HG02610 (cell line): ENCODE measurements at regions not wholly inside any gene's neighbourhood (a gene's known extent, or its start where the extent isn't known, plus 50 kb on each side); places are given as distances from the start of the nearest gene placed in this dataset.
A peak's percentile ranks its signal among the peaks of the same experiment; 100 is the strongest.
"Not testable (repeated sequence)": the region's sequence is repeated elsewhere in the genome, so short reads cannot be mapped to it uniquely, and the experiment has no call there.

ENCODE experiments used
- ATAC-seq: cut with Tn5 transposase; IDR thresholded peaks from one replicate; pipeline ENCODE4 v1.9.1; 2021; ENCODE audit warnings: mild to moderate bottlenecking, moderate library complexity; ENCODE audit not compliant: unreplicated experiment

DNA sequence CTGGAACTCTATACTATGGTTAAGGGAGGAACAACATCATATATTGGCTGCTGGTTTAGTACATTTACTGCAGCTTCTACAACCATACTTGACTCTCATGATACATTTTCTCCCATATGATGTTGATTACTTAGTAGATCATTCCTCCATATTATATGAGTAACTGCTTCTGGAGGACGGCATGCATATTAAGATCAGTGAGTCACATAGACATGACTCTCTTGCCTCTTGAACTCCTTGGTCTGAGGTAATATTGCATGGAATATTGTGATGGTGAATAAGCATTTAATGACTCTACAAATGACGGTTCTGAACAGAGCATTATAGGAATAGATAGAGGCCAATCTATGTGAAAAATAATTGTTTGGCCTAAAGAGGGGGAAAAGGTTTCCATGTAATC, 418.8 kb upstream of the SPHKAP start:
- ATAC-seq: no peak

DNA sequence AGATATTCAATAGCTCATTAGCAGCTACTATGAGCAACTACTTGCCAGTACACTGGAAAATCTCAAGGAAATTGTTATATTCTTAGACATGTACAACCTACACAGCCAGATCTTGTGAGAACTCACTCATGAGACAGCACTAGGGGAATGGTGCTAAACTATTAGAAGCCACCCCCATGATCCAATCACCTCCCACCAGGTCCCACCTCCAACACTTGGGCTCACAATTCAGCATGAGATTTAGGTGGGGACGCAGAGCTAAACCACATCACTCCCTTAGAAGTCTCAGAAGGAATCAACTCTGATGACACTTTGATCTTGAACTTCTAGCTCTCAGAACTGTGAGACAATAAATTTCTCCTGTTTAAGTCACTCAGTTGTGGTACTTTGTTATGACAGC, 418.3 kb upstream of the SPHKAP start:
- no peak for ATAC-seq

DNA sequence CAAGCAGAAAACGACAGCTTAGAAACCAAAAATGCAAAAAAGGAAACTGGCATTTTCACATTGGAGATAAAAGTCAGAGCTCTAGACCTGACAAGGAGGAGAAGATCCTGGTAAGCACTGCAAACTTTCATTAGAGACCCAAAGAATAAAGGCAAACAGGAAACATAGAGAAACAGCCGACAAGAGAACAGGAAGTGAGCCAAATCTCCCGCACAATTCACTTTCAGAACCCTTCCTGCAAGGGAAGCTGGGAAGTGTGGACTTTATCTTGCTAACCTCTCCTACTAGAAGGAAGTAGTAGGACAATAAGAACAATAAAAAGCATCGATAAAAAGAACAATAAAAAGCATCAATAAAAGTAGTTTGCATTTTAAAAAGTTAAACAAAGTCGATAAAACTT, 417.8 kb upstream of the SPHKAP start:
- ATAC-seq: no peak

GRCh38 chr2:228597032-228597431, 415.5 kb upstream of the SPHKAP start:
- no peak for ATAC-seq

DNA sequence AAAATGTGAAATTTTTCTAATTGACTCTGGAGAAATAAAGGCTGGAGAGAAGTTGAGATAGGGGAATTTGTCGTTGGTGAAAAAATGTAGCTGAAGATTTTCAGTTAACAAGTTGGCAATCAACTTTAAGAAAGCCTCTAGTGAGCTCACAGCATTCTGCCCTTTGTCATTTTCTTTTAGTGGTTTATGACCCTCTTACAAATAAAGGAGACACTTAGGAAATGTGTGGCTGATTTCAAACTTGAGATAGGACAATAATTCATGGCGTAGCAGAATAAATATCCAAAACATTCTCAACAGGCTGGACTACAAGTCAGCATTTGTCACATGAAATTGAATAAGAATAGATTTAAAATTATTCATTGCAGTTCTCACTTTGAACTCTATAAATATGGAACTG, 412.5 kb upstream of the SPHKAP start:
- no peak for ATAC-seq

GRCh38 chr2:228592925-228593324, 411.4 kb upstream of the SPHKAP start:
- ATAC-seq: no peak

DNA sequence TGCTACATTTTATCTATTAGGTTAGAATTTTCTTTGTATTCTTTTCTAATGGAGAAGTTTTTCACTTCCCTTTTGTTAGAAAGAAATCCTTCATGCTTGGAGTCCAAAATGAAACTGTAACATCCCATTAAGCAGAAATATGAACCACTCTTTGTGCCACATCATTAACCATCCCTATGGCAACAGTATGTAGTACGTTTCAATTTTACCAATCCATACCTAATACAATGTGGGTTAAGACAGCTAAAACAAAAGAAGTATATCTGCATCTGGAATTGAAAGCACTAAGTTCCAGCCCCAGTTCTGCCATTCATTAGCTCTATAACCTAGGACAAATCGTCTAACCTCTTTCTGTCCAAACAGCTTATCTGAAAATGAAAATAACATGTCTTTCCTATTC, 409.2 kb upstream of the SPHKAP start:
- ATAC-seq: peak; percentile 98

GRCh38 chr2:228589115-228589514, 407.6 kb upstream of the SPHKAP start:
- no peak for ATAC-seq

DNA sequence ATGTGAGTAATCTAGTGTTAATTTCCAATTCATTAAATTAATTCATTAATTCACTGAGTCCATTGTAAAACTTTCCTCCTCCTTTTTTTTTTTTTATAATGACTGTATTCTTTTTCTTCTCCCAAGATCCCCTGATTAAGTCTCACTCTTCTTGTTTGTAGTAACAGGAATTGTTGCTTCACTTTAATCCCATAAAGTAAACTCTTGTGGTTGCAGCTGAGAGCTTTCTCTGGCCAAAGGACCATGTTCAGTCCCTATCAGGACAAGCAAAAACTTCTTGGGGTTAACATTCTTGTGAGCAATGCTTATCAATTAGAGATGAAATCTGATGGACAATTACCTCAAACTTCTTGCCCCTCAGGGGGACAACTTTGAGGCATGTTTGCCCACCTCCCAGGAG, 400.2 kb upstream of the SPHKAP start:
- no peak for ATAC-seq

GRCh38 chr2:228575897-228576296, 394.4 kb upstream of the SPHKAP start:
- ATAC-seq: no peak

- not testable (repeated sequence) for ATAC-seq
Measured at GRCh38 chr2:228568275-228568674, 386.8 kb upstream of the SPHKAP start.

DNA sequence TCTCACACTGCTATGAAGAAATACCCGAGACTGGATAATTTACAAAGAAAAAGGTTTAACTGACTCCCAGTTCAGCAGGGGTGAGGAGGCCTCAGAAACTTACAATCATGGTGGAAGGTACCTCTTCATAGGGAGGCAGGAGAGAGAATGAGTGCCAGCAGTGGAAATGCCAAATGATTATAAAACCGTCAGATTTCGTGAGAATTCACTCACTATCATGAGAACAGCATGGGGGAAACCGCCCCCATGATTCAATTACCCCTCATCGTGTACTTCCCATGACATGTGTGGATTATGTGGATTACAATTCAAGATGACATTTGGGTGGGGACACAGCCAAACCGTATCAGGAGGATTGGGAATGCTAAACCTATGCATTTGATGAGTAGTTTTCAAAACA, 380.3 kb upstream of the SPHKAP start:
- no peak for ATAC-seq

DNA sequence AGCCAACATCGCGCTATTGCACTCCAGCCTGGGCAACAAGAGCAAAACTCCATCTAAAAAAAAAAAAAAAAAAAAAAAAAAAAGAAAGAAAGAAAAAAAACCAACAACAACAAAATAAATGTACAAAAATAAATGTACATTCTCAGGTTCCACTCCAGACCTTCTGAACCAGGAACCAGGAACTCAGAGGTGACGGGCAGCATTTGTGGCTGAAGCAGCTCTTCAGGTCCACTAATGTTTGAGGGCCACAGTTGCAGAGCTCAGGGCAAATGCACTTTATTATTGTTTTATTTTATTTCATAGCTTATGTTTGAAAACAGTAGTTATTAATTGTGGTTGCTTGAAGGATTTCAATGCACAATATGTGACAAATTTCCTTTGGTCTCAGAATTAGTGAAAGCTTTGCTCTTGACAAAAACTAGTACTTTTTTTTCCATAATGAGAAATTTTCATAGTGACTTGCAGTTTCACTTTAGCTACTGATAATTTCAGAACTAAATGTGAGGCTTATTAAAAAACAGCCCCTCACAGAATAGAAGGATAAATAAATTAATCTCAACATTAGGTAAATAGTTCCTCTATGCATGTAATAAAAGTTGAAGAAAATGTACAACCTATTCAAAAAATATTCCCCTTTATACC, 378.4 kb upstream of the SPHKAP start:
- peak; percentile 91 for ATAC-seq

DNA sequence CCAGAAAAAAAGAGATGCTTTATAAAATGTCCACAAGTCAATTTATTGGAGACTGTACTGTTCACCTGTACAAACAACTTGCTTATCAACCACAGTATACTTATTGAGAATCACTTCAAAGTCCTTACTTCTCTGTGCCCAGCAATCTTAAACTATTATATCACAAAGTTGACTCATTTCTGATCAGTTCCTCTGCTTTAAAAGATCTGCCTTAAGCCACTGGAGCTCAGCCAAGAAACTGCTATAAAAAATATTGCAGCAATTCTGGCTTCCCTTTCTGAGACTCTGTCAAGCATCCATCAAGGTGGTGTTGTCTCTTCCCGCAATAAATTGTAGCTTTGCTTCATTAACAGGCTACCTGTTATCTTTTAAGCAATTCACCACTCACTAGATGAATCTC, 375.2 kb upstream of the SPHKAP start:
- ATAC-seq: no peak

- ATAC-seq: no peak
Measured at GRCh38 chr2:228549441-228550007, 368.0 kb upstream of the SPHKAP start.

GRCh38 chr2:228548230-228548629, 366.7 kb upstream of the SPHKAP start:
- no peak for ATAC-seq

DNA sequence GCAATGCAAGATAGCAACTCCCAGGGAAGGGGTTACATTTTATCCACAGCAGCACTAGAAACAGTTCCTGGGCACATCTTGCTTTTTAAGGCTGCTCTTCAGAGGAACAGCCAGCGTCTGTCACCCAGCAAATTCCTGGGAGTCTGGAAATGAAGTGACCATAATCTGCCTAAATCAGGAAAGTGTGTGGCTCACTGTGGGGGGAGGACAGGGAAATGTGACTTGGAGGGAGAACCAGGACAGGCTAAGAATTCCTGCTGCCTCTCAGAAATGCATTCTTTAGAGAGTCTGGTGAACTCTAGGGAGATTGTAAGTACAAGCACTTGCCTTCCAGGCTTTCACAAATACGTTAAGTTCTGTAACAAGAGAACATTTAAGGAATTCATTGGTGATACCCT, 364.3 kb upstream of the SPHKAP start:
- ATAC-seq: no peak

DNA sequence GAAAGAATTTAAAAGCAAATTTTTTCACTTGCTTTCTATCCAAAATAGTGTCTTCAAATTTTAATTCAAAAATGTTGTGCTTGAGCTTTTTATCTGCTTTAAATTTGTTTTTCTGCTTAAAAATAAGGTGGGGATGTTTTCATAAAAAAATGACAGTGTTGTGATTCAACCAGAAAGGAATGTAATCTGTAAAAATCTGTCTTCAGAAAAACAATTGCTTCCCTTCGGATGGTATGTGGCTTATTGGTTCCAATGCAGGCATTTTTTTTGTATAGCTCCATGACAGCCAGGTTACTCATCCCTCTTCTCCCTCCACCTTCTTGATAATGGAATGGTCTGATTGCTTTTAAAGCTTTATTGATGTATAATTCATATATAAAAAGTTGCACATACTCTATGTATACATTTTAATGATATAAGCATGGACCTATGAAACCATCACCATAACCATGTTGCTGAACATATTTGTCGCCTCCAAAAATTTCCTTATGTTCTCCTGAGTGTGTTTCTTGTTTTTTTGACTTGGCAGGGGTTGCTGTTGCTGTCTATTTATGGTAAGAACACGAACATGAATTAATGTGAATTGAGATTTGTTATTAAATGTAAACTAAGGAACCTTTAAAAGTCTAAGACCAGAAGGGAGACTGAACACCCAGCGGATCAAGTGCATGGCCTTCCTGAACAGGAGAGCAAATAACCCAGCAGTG, 363.7 kb upstream of the SPHKAP start:
- no peak for ATAC-seq

DNA sequence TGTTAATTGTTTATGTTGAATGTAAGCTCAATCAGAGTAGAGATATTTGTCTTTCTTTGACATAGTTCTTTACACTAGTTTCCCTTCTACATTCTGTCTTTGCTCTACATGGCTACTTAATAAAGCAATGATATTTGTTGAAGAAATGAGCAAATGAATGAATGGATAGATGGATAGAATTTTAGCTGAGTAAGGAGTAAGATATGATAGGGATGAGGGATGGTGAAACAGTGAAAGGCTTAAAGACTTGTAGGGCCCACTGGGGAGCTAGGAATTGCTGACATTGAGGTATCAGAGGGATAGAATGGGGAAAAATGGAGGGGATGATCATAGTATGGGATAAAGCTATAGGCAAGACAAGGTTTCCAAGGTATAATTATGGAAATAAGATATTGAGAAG, 361.6 kb upstream of the SPHKAP start:
- ATAC-seq: no peak

DNA sequence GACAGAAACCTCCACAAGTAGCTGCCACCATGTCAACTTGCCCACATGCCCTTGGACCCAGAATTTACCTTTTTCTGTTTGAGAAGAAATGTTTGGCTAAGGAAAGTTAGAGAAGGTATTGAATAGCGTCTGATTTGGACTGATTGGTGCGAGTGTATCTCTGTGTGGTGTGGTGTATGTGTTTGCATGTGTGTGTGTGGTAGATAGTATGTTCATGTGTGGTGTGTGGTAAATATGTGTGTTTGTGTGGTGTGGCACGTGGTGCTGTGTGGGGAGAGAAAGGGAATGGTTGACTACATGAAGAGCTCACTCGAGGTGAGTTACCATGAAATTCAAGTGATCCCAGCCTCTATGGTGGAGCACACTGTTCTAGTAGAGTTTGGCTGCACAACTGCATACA, 360.8 kb upstream of the SPHKAP start:
- ATAC-seq: no peak

GRCh38 chr2:228541789-228542188, 360.3 kb upstream of the SPHKAP start:
- no peak for ATAC-seq

DNA sequence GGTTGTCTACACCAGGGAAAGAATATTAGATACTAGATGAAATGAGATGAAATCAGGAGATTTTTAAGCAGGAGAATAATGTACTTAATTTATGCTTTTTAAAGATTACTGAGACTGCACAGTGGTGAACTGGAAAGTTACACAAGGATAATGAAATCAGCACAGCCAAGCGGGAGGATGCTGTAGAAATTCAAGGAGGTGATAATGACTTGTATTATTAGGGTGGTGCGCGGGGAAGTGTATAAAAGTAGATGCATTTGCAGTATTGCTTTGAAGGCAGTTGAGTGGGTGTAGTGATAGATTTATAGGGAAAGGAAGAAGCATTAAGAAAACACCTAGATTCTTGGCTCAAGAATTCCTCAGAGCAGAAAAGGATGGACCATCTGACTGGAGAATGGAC, 359.5 kb upstream of the SPHKAP start:
- ATAC-seq: no peak

DNA sequence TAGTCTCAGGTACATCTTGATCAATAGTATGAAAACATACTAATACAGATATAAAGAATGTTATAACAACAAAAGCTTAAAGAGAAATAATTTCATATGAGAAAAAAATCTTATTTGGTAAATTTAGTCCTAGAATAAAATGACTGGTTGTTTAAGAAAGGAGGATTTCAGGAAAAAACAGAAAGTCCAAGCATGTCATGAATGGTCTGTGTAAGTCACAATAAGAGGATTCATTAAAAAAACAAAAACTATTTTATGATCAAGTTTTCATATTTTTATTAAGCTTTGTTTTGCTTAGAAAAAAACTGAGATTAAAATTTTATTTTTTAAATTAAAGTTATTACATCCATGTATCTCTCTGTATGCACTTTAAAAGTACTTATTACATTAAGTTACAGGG, 353.9 kb upstream of the SPHKAP start:
- ATAC-seq: no peak
